CD14-positive monocyte (primary cell): ENCODE measurements at regions not wholly inside any gene's neighbourhood (a gene's known extent, or its start where the extent isn't known, plus 50 kb on each side); places are given as distances from the start of the nearest gene placed in this dataset.
A peak's percentile ranks its signal among the peaks of the same experiment; 100 is the strongest.

Experiments
- DNase-seq, 3 donors: peaks; one replicate each; pipeline ENCODE4 v3.0.0-alpha.2; 2011 to 2022
- H2AFZ ChIP-seq: 2 replicates; pipeline ENCODE4 v1.6.0; 2012; ENCODE audit warnings: mild to moderate bottlenecking, low read depth, low read length, inconsistent platforms; ENCODE audit not compliant: insufficient read depth, poor library complexity, severe bottlenecking
- H3K27ac ChIP-seq, 2 donors: 1 replicate in 1 of 2; 2 replicates in 1 of 2; pipeline ENCODE4 v1.5.1; 2012 to 2013; ENCODE audit warnings: low read length in 2 of 2, control low read depth in 1 of 2, inconsistent platforms in 1 of 2, low read depth in 1 of 2, mild to moderate bottlenecking in 1 of 2
- H3K27me3 ChIP-seq, 2 donors: one replicate each; pipeline versions ENCODE4 v1.6.0 to v1.6.1; 2011 to 2013; ENCODE audit warnings: low read length in 2 of 2; ENCODE audit not compliant: control insufficient read depth in 2 of 2, insufficient read depth in 2 of 2
- H3K36me3 ChIP-seq, 2 donors: replicated peaks in 1 of 2; 1 replicate in 1 of 2; 2 replicates in 1 of 2; pipeline versions ENCODE4 v1.5.1 to v1.6.1; 2012 to 2013; ENCODE audit warnings: low read length in 2 of 2, control low read depth in 1 of 2, inconsistent platforms in 1 of 2, mild to moderate bottlenecking in 1 of 2; ENCODE audit not compliant: insufficient read depth in 2 of 2, control insufficient read depth in 1 of 2
- H3K4me1 ChIP-seq, 2 donors: 1 replicate in 1 of 2; 2 replicates in 1 of 2; pipeline versions ENCODE4 v1.5.1 to v1.6.1; 2012 to 2013; ENCODE audit warnings: low read length in 2 of 2, control low read depth in 1 of 2, inconsistent platforms in 1 of 2, mild to moderate bottlenecking in 1 of 2, moderate library complexity in 1 of 2; ENCODE audit not compliant: insufficient read depth in 2 of 2, control insufficient read depth in 1 of 2
- H3K4me2 ChIP-seq: replicated peaks from 2 replicates; pipeline ENCODE3; 2012; ENCODE audit warnings: low read length, moderate library complexity, mild to moderate bottlenecking; ENCODE audit not compliant: poor library complexity, severe bottlenecking; ENCODE audit errors: extremely low read depth
- H3K4me3 ChIP-seq, 3 experiments: fragments of 200-600 bp in 1 of 3; sonication (generic) in 1 of 3; replicated peaks in 1 of 3; 1 replicate in 2 of 3; 2 replicates in 1 of 3; pipeline ENCODE4 v1.5.1; 2011 to 2013; ENCODE audit warnings: low read length in 3 of 3, mild to moderate bottlenecking in 3 of 3, control low read depth in 2 of 3, low read depth in 2 of 3, inconsistent platforms in 1 of 3, moderate library complexity in 1 of 3
- H3K79me2 ChIP-seq: 2 replicates; pipeline ENCODE4 v1.6.0; 2012; ENCODE audit warnings: mild to moderate bottlenecking, control low read depth, inconsistent platforms, low read length, moderate library complexity; ENCODE audit not compliant: insufficient read depth
- H3K9ac ChIP-seq: 2 replicates; pipeline ENCODE4 v1.6.0; 2017; ENCODE audit warnings: low read length, mild to moderate bottlenecking; ENCODE audit not compliant: insufficient read depth, poor library complexity, severe bottlenecking
- H3K9me3 ChIP-seq, 2 donors: replicated peaks in 1 of 2; 1 replicate in 1 of 2; 2 replicates in 1 of 2; pipeline versions ENCODE4 v1.5.1 to v1.6.1; 2012 to 2013; ENCODE audit warnings: low read length in 2 of 2, control low read depth in 1 of 2; ENCODE audit not compliant: control insufficient read depth in 1 of 2, insufficient read depth in 1 of 2
- H4K20me1 ChIP-seq: 2 replicates; pipeline ENCODE4 v1.6.0; 2012; ENCODE audit warnings: mild to moderate bottlenecking, low read length, control low read depth, moderate library complexity; ENCODE audit not compliant: insufficient read depth
- H3K27ac Mint-ChIP-seq, 7 donors: one replicate each; pipeline ENCODE4 v1.8.0; 2020; ENCODE audit warnings: mild to moderate bottlenecking in 7 of 7, mixed read lengths in 7 of 7, moderate library complexity in 6 of 7, inconsistent platforms in 2 of 7
- H3K27me3 Mint-ChIP-seq, 3 donors: one replicate each; pipeline ENCODE4 v1.8.0; 2021 to 2022; ENCODE audit warnings: low read depth in 3 of 3, mild to moderate bottlenecking in 3 of 3, mixed read lengths in 3 of 3, moderate library complexity in 3 of 3, inconsistent platforms in 1 of 3
- H3K36me3 Mint-ChIP-seq, 2 donors: one replicate each; pipeline ENCODE4 v1.8.0; 2020; ENCODE audit warnings: mixed read lengths in 2 of 2, inconsistent platforms in 1 of 2, mild to moderate bottlenecking in 1 of 2
- H3K4me1 Mint-ChIP-seq: one replicate; pipeline ENCODE4 v1.8.0; 2020; ENCODE audit warnings: mild to moderate bottlenecking, mixed read lengths
- H3K4me3 Mint-ChIP-seq, 2 donors: one replicate each; pipeline ENCODE4 v1.8.0; 2020; ENCODE audit warnings: mild to moderate bottlenecking in 2 of 2, mixed read lengths in 2 of 2, moderate library complexity in 1 of 2
- H3K9me3 Mint-ChIP-seq, 7 donors: one replicate each; pipeline ENCODE4 v1.8.0; 2020 to 2022; ENCODE audit warnings: mixed read lengths in 7 of 7, mild to moderate bottlenecking in 6 of 7, moderate library complexity in 6 of 7, inconsistent platforms in 2 of 7
- WGBS: methylation state at CpG from one replicate; pipeline ENCODE4 v1.1.5; 2013; ENCODE audit warnings: missing lambda C conversion rate; ENCODE audit not compliant: insufficient coverage; 5-methylcytosine and 5-hydroxymethylcytosine counted together
- intact Hi-C, 2 donors: fragments of 100-400 bp; cut with micrococcal nuclease; formaldehyde crosslinking; loops; one replicate each; pipeline versions ENCODE4 v1.15.0 to v1.15.1; 2023
- TF ChIP-seq, protein P1 (sequence below): fragments of 200-600 bp; IDR thresholded peaks from one replicate; pipeline ENCODE4 v1.8.0; 2022; ENCODE audit warnings: antibody characterized with exemption, mild to moderate bottlenecking

DNA sequence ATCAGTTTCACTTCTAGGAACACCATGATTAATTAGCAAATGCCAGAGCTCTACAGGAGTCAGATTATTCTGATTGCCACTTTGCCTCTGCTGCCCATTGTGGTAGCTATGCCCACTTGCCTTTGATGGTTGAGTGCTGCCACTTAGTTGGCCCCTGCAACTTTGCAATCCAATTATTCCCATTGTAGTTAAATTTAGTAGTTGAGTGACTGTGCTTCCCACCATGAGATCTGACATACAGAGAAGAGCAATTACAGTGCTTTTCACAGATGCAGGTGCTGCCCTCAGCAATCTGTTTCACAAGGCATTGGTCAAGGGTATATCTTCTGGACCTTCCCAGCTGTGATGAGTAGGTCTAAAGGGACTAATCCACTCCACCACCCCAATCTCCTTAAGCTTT lies 468.4 kb upstream of the RGS6 start:
- peaks cover 0 to 6% of the 10 kb centered on the region in 2 donors for H3K9me3 ChIP-seq
- H3K4me3 ChIP-seq, result no peak overlapping the region
- Mint-ChIP-seq H3K27ac (peak overlapping the region in 1 of 7 donors; percentile 74), H3K4me1 (peaks cover 2% of the 10 kb centered on the region), H3K9me3 (peaks cover 3 to 18% (median 14%) of the 10 kb centered on the region in 7 donors), H3K36me3 (peaks cover 26 to 43% of the 10 kb centered on the region in 2 donors), H3K27me3 (no peaks in the 10 kb centered on the region), H3K4me3 (no peak overlapping the region)
- H3K27me3 ChIP-seq, result no peaks in the 10 kb centered on the region
- H3K9ac ChIP-seq, result no peak overlapping the region
- peaks cover 2 to 19% of the 10 kb centered on the region in 2 donors for H3K36me3 ChIP-seq
- H3K27ac ChIP-seq, result no peak overlapping the region
- H3K79me2 ChIP-seq, result no peaks in the 10 kb centered on the region
- no peaks in the 10 kb centered on the region for H3K4me1 ChIP-seq
- intact Hi-C loops, result no loop called here
- TF ChIP-seq, protein P1, sequence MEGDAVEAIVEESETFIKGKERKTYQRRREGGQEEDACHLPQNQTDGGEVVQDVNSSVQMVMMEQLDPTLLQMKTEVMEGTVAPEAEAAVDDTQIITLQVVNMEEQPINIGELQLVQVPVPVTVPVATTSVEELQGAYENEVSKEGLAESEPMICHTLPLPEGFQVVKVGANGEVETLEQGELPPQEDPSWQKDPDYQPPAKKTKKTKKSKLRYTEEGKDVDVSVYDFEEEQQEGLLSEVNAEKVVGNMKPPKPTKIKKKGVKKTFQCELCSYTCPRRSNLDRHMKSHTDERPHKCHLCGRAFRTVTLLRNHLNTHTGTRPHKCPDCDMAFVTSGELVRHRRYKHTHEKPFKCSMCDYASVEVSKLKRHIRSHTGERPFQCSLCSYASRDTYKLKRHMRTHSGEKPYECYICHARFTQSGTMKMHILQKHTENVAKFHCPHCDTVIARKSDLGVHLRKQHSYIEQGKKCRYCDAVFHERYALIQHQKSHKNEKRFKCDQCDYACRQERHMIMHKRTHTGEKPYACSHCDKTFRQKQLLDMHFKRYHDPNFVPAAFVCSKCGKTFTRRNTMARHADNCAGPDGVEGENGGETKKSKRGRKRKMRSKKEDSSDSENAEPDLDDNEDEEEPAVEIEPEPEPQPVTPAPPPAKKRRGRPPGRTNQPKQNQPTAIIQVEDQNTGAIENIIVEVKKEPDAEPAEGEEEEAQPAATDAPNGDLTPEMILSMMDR, result no peak
- H3K4me2 ChIP-seq, result no peak overlapping the region
- no peak overlapping the region for H2AFZ ChIP-seq
- DNase-seq, result no peak
- peaks cover 46% of the 10 kb centered on the region for H4K20me1 ChIP-seq

DNA sequence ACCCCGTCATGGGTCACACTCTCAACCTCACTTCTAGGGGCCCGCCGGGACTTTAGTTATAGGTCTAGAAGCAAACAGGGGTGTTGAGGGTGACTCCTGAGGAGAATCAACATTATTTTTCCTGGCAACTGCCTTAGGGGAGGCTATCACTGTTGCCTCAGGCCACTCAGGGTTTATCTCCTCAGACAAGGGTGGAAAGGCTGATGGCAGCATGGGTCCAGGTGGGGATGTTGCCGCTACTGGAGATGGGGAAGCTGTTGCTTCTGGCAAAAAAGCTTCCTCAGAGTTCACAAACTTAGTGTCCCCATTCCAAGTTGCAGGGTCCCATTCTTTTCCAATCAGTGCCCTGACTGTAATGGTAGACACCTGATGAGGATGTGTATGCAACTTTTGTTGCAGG lies 467.4 kb upstream of the RGS6 start:
- intact Hi-C loops, result no loop called here

More for the DNA sequence above, 467.4 kb upstream of the RGS6 start:
- no CpG with 5 or more reads among the region's 4 CpGs for WGBS
- Histone ChIP-seq H3K4me3 (no peak overlapping the region), H3K9ac (no peak overlapping the region), H3K79me2 (no peaks in the 10 kb centered on the region), H3K4me2 (no peak overlapping the region), H3K36me3 (peaks cover 2 to 19% of the 10 kb centered on the region in 2 donors), H3K27me3 (no peaks in the 10 kb centered on the region), H2AFZ (no peak overlapping the region), H4K20me1 (peaks cover 47% of the 10 kb centered on the region), H3K4me1 (no peaks in the 10 kb centered on the region), H3K27ac (no peak overlapping the region), H3K9me3 (peaks cover 0 to 6% of the 10 kb centered on the region in 2 donors)
- TF ChIP-seq, protein P1, result no peak
- Mint-ChIP-seq H3K36me3 (peaks cover 31 to 42% of the 10 kb centered on the region in 2 donors), H3K9me3 (peaks cover 3 to 18% (median 14%) of the 10 kb centered on the region in 7 donors), H3K27ac (no peak overlapping the region), H3K4me3 (no peak overlapping the region), H3K4me1 (peaks cover 4% of the 10 kb centered on the region), H3K27me3 (no peaks in the 10 kb centered on the region)
- no peak for DNase-seq
